Lower lobe of right lung (tissue), 2 donors: ENCODE measurements at regions not wholly inside any gene's neighbourhood (a gene's known extent, or its start where the extent isn't known, plus 50 kb on each side); places are given as distances from the start of the nearest gene placed in this dataset.
A peak's percentile ranks its signal among the peaks of the same experiment; 100 is the strongest.
"Not testable (repeated sequence)": the region's sequence is repeated elsewhere in the genome, so short reads cannot be mapped to it uniquely, and the experiment has no call there.

Source experiments
- ATAC-seq, 2 donors: fragments of 200-7000 bp; cut with Tn5 transposase; one replicate each; pipeline ENCODE4 v1.9.1; 2020 to 2022; ENCODE audit warnings: mild to moderate bottlenecking in 2 of 2, moderate library complexity in 2 of 2
- DNase-seq: peaks from one replicate; pipeline ENCODE4 v3.0.0-alpha.2; 2020
- H3K27ac ChIP-seq: fragments of 200-600 bp; one replicate; pipeline ENCODE4 v1.8.0; 2022
- H3K27me3 ChIP-seq: fragments of 200-600 bp; one replicate; pipeline ENCODE4 v1.8.0; 2022; ENCODE audit warnings: low read depth
- H3K36me3 ChIP-seq: fragments of 200-600 bp; one replicate; pipeline ENCODE4 v1.8.0; 2022; ENCODE audit warnings: mild to moderate bottlenecking
- H3K4me1 ChIP-seq: fragments of 200-600 bp; one replicate; pipeline ENCODE4 v1.8.0; 2022
- H3K4me3 ChIP-seq: fragments of 200-600 bp; one replicate; pipeline ENCODE4 v1.8.0; 2022; ENCODE audit warnings: mild to moderate bottlenecking
- H3K9me3 ChIP-seq: fragments of 200-600 bp; one replicate; pipeline ENCODE4 v1.8.0; 2022
- intact Hi-C: fragments of 100-400 bp; cut with DNase I; formaldehyde crosslinking; loops from one replicate; pipeline ENCODE4 v1.11.0; 2022
- donor health status: DM: no; HTN: yes; CAD: no; lungs with severe emphysema.

- DNase-seq, intact Hi-C loops, H3K36me3 ChIP-seq, H3K4me3 ChIP-seq, H3K4me1 ChIP-seq, H3K27me3 ChIP-seq, H3K27ac ChIP-seq, H3K9me3 ChIP-seq: not testable (repeated sequence)
- ATAC-seq, result peak; percentile 53 to 74
These were observed 77.8 kb downstream of the LIMS4 start for GRCh38 chr2:110394769-110395168.

DNA sequence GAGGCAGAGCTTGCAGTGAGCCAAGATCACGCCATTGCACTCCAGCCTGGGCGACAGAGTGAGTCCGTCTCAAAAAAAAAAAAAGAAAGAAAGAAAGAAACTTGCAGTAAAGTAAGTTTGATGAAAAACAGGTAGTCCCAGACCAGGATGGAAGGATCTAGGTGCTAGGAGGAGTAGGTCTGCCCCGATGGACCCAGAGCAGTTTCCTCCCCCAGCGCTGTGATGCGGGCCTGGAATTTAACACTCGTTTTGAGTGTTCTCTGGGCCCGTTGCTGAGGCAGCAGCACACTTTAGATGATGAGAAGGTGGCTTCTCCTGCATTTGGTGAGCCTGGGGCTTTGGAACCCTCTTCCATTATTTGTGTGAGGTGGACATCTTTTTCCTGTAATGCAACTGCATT lies 80.2 kb downstream of the LIMS4 start:
- H3K27me3 ChIP-seq, DNase-seq, H3K27ac ChIP-seq, H3K9me3 ChIP-seq, H3K36me3 ChIP-seq, intact Hi-C loops, H3K4me1 ChIP-seq, H3K4me3 ChIP-seq, ATAC-seq: not testable (repeated sequence)

- peak in 1 of 2 donors; percentile 5 for ATAC-seq
These were observed 81.6 kb downstream of the LIMS4 start for GRCh38 chr2:110391035-110391418.

DNA sequence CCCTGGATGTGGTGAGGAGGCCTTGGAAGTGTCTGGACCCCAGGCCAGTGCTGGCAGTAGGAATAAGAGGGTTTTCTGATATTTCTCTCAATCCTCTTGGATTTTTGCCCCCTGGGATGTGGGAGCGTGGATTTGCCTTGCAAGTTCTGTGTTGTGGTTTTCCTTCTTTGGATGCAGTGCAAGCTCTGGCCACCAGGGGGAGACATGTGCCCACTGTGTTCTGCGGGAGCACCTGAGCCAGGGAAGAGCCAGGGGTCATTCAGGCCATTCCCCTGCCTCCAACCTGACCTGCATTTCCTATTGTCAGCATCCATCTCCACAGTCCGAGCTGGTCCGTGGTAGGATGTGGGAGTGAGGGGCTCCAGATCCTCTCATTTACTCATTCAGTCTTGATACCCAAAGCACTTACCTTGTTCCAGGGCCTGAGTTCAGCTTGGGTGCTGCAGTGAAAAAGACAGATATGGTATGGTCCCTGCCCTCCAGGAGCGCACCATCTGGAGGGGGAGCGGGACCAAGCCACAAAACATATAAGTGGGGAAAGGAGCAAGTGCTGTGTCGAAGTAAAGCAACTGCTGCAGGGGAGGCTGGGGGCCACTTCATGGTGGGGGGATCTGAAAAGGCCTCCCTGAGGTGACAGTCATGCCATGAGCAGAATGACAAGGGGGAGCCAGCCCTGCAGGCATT lies 82.1 kb downstream of the LIMS4 start:
- H3K27me3 ChIP-seq, H3K27ac ChIP-seq, H3K9me3 ChIP-seq, H3K4me3 ChIP-seq, H3K4me1 ChIP-seq, DNase-seq, intact Hi-C loops, H3K36me3 ChIP-seq: not testable (repeated sequence)
- ATAC-seq, result peak; percentile 60 to 72

More at GRCh38 chr2:110391035-110391418, 81.6 kb downstream of the LIMS4 start:
- H3K27me3 ChIP-seq, H3K4me1 ChIP-seq, DNase-seq, H3K9me3 ChIP-seq, H3K36me3 ChIP-seq, intact Hi-C loops, H3K4me3 ChIP-seq, H3K27ac ChIP-seq: not testable (repeated sequence)

- H3K27me3 ChIP-seq, intact Hi-C loops, H3K9me3 ChIP-seq, H3K36me3 ChIP-seq, H3K4me1 ChIP-seq, ATAC-seq, H3K4me3 ChIP-seq, DNase-seq, H3K27ac ChIP-seq: not testable (repeated sequence)
These were observed 85.6 kb downstream of the LIMS4 start for GRCh38 chr2:110387044-110387443.

DNA sequence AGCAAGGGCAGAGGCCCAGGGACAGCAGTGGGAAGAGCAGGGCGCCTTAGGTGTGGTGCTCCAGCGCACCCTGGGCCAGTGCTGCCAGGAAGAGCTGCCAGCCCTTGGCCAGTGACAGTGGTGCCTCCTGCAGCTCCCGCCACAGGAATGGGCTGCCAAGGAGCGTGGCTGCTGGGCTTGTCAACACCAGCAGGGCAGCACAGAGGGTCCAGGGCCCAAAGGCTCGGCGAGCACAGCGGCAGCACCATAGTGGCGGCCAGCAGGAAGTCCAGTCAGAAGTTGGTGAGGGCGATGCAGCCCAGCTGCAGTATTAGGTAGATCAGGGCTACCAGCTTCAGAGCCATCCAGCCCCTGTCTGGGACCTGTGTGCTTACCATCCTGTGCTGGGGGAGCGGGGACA lies 86.1 kb downstream of the LIMS4 start:
- H3K36me3 ChIP-seq, intact Hi-C loops, DNase-seq, ATAC-seq, H3K27ac ChIP-seq, H3K27me3 ChIP-seq, H3K4me3 ChIP-seq, H3K4me1 ChIP-seq, H3K9me3 ChIP-seq: not testable (repeated sequence)

DNA sequence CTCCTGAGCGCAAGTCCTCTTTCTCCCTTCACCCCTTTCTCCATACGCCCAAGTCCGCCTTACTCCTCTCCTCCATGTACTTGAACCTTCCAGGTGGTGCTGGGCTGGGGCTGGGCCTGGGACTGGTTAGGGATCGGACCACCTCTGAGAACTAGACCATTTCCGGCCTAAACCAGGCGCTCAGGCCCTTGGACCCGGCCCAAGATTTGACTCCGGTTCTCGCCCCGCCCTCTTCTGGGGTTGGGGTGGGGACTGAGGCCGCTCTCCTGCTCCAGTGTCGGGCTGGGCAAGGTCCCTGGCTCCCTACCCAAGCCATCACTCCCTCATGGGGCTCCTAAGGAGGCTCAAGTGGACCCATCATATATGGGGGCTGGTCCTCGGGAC lies 87.9 kb downstream of the LIMS4 start:
- DNase-seq, H3K4me3 ChIP-seq, intact Hi-C loops, H3K27ac ChIP-seq, H3K36me3 ChIP-seq, H3K9me3 ChIP-seq, H3K27me3 ChIP-seq, H3K4me1 ChIP-seq: not testable (repeated sequence)
- peak; percentile 83 to 84 for ATAC-seq

DNA sequence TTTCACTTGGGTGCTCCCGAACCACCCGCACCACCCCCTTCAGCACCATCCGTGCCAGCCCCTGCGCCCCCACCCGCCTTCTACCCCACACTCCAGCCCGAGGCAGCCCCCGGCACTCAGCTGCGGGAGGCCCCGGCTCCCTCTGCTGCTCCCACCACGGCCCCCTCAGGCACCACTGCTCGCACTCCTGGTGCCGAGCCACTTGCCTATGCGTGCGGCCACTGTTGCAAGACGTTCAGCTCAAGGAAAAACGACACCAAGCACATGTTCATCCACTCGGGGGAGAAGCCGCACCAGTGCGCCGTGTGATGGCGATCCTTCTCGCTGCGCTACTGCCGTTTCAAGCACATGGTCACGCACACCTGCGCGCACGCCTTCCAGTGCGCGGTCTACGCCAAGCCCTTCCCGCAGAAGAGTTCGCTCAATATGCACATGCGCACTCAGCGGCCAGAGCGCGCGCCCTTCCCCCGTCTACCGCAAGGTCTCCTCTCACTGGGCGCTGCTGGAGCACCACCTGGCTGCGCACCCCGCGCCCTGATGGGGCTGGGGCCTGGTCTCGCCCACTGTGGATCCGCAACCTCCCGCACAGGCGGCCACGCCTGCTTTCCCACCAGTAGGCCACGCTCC lies 88.4 kb downstream of the LIMS4 start:
- H3K4me1 ChIP-seq, H3K4me3 ChIP-seq, H3K27ac ChIP-seq, intact Hi-C loops, H3K9me3 ChIP-seq, DNase-seq, H3K36me3 ChIP-seq, H3K27me3 ChIP-seq: not testable (repeated sequence)
- peak; percentile 91 to 93 for ATAC-seq

GRCh38 chr2:110383163-110384048 lies 89.2 kb downstream of the LIMS4 start:
- intact Hi-C loops, H3K9me3 ChIP-seq, H3K4me3 ChIP-seq, H3K4me1 ChIP-seq, DNase-seq, H3K36me3 ChIP-seq, H3K27me3 ChIP-seq, H3K27ac ChIP-seq: not testable (repeated sequence)
- peak; percentile 88 to 89 for ATAC-seq

DNA sequence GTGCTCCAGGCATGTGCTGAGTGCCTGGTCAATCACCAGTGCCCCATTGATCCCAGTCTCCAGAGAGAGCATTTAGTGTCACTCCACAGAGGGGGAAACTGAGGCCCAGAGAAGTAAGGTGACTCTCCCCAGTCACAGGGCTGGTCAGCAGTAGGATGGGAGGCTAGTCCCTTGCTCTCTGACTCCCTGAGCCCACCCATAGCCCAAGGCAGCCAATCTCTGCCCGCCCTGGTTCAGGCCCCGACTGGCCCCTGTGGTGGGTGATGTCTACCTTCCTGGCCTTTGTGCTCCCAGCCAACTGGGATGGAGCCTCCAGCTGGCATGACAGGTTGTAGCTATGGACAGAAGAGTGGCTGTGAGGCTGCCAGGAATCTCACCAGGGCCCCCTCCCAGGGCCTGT lies 99.1 kb downstream of the LIMS4 start:
- H3K27me3 ChIP-seq, intact Hi-C loops, H3K4me3 ChIP-seq, H3K9me3 ChIP-seq, ATAC-seq, H3K36me3 ChIP-seq, DNase-seq, H3K4me1 ChIP-seq, H3K27ac ChIP-seq: not testable (repeated sequence)

GRCh38 chr2:110371633-110372032 lies 101.0 kb downstream of the LIMS4 start:
- H3K36me3 ChIP-seq, ATAC-seq, H3K27me3 ChIP-seq, DNase-seq, H3K4me1 ChIP-seq, H3K27ac ChIP-seq, intact Hi-C loops, H3K4me3 ChIP-seq, H3K9me3 ChIP-seq: not testable (repeated sequence)

DNA sequence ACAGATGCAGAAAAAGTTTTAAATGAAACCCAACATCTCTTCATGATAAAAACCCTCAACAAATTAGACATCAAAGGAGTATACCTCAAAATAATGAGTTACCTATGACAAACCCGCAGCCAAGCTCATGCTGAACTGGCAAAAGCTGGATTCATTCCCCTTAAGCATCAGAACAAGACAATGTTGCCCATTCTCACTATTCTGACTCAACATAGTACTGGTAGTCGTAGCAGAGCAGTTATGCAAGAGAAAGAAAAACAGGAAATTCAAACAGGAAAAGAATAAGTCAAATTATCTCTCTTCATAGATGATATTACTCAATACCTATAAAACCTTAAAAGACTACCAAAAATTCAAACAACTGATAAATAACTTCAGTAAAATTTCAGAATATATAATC lies 115.0 kb downstream of the LIMS4 start:
- H3K27me3 ChIP-seq, intact Hi-C loops, ATAC-seq, DNase-seq, H3K4me1 ChIP-seq, H3K9me3 ChIP-seq, H3K27ac ChIP-seq, H3K4me3 ChIP-seq, H3K36me3 ChIP-seq: not testable (repeated sequence)

GRCh38 chr2:110354294-110355018 lies 118.2 kb downstream of the LIMS4 start:
- H3K4me1 ChIP-seq, H3K4me3 ChIP-seq, H3K27ac ChIP-seq, DNase-seq, H3K9me3 ChIP-seq, intact Hi-C loops, H3K36me3 ChIP-seq, H3K27me3 ChIP-seq: not testable (repeated sequence)
- peak; percentile 87 to 95 for ATAC-seq
